Activated naive CD4-positive, alpha-beta T cell treated with anti-CD3 and anti-CD28 coated beads, Interleukin-2, amount 50 U/mL, for 72 hours (primary cell): ENCODE measurements at regions not wholly inside any gene's neighbourhood (a gene's known extent, or its start where the extent isn't known, plus 50 kb on each side); places are given as distances from the start of the nearest gene placed in this dataset.
A peak's percentile ranks its signal among the peaks of the same experiment; 100 is the strongest.

Source experiments
- ATAC-seq, 2 donors: fragments of 150-1000 bp; cut with Tn5 transposase; 2 replicates each; pipeline ENCODE4 v1.10.0; 2021; ENCODE audit warnings: mild to moderate bottlenecking in 2 of 2, moderate library complexity in 2 of 2
- DNase-seq, 2 donors: peaks; one replicate each; pipeline ENCODE4 v3.0.0; 2021 to 2022; ENCODE audit warnings: low spot score in 2 of 2
- H3K27ac Mint-ChIP-seq, 2 donors: one replicate each; pipeline ENCODE4 v1.8.0; 2022; ENCODE audit warnings: mild to moderate bottlenecking in 2 of 2, mixed read lengths in 2 of 2
- H3K36me3 Mint-ChIP-seq, 2 donors: one replicate each; pipeline ENCODE4 v1.8.0; 2022; ENCODE audit warnings: mixed read lengths in 2 of 2
- H3K9me3 Mint-ChIP-seq, 2 donors: one replicate each; pipeline ENCODE4 v1.8.0; 2022; ENCODE audit warnings: mixed read lengths in 2 of 2

- Mint-ChIP-seq H3K27ac (no peak overlapping the region), H3K36me3 (no peaks in the 10 kb centered on the region), H3K9me3 (no peaks in the 10 kb centered on the region)
- ATAC-seq: no peak
- no peak for DNase-seq
Measured at GRCh38 chr9:79928661-79929223, 357.0 kb downstream of the TLE4 start.

DNA sequence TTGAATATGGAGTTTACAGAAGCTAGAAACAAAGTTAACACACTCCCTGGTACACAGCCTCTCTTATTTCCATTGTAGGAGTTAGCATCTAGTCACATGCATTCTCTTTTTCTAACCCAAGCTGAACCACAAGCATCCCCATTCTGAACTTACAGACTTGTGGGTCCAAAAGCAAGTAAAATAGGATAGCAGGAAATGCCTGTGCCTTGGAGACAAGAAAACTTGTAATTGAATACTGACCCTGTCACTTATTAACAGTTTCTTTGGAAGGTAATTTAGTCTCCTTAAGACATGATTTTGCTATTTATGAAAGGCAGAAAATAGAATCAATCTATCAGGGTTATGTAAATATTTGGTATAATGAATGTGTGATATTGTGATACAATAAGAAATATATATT is 353.6 kb downstream of the TLE4 start:
- no peaks in the 10 kb centered on the region for H3K9me3 Mint-ChIP-seq
- ATAC-seq: no peak
- H3K36me3 Mint-ChIP-seq: no peaks in the 10 kb centered on the region
- no peak overlapping the region for H3K27ac Mint-ChIP-seq
- DNase-seq: no peak

- peaks cover 0 to 1% of the 10 kb centered on the region in 2 donors for H3K9me3 Mint-ChIP-seq
- H3K36me3 Mint-ChIP-seq: peaks cover 0 to 4% of the 10 kb centered on the region in 2 donors
- no peak overlapping the region for H3K27ac Mint-ChIP-seq
- DNase-seq: no peak
- ATAC-seq: no peak
Measured at GRCh38 chr9:79924836-79925235, 353.1 kb downstream of the TLE4 start.

DNA sequence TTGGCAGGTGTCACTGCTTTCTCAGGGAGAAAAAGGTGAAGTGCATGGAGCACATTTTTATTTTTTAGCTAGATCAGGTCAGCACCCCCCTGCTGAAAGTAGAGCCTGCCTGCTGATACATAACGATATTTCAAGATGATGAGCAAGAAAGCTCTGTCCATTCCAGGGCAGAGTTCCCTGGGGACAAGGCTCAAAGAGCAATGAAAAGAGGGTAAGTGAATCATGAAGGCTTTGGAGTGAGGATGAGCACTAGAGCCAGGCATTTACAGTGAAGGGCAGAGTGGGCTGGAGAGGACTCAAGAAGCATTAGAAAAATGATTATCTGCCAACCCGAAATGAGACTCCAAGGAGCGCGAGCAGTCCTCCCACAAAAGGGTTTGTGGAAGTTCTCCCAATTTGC is 345.7 kb downstream of the TLE4 start:
- peaks cover 0 to 5% of the 10 kb centered on the region in 2 donors for H3K36me3 Mint-ChIP-seq
- ATAC-seq (no peak), DNase-seq (no peak)
- H3K9me3 Mint-ChIP-seq: peaks cover 0 to 3% of the 10 kb centered on the region in 2 donors
- H3K27ac Mint-ChIP-seq: no peak overlapping the region

DNA sequence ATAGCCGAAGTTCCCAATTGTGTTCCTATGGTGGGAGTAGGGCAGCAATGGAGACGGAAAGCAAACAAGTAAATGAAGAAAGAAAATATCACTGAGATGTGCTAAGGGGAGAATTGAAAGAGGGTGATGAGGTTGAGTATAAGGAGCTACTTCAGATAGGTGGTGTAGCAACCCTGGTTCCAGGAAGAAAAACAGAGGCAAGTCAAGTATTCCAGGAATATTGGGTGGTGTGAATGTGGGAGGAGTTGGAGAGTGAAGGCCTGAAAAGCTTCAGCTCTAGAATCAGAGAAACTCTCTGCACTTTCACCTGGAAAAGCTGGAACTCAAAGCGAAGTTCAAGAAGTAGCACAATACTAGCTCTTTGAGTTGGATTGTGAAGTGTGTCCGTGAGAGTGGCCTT is 342.1 kb downstream of the TLE4 start:
- no peak for ATAC-seq
- no peaks in the 10 kb centered on the region for H3K9me3 Mint-ChIP-seq
- H3K36me3 Mint-ChIP-seq: peaks cover 0 to 5% of the 10 kb centered on the region in 2 donors
- no peak for DNase-seq
- H3K27ac Mint-ChIP-seq: no peak overlapping the region

- no peaks in the 10 kb centered on the region for H3K9me3 Mint-ChIP-seq
- no peak for DNase-seq
Measured at GRCh38 chr9:79912318-79913070, 340.7 kb downstream of the TLE4 start.

DNA sequence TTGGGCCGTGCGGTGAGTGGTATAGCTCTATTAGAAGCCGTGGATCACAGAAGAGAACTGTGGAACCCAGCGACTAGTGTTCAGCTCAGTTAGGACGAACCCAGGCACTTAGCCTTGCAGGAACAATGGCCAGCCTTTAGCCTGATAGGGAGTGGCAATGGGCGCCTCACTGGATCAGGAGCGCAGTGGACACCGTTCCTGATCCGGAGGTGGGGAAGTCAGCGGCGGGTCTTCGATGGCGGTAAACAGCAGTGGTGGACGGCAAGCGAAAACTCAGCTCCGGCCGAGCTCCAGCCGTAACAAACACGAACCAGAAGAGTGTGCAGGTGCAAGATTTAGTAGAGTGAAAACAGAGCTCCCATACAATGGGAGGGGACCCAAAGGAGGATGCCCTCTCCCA is 340.0 kb downstream of the TLE4 start:
- DNase-seq: no peak
- no peak overlapping the region for H3K27ac Mint-ChIP-seq
- ATAC-seq: no peak
- no peaks in the 10 kb centered on the region for H3K9me3 Mint-ChIP-seq
- H3K36me3 Mint-ChIP-seq: peaks cover 0 to 5% of the 10 kb centered on the region in 2 donors

More at GRCh38 chr9:79912318-79913070, 340.7 kb downstream of the TLE4 start:
- Mint-ChIP-seq H3K36me3 (peaks cover 0 to 5% of the 10 kb centered on the region in 2 donors), H3K27ac (no peak overlapping the region)
- ATAC-seq: no peak

DNA sequence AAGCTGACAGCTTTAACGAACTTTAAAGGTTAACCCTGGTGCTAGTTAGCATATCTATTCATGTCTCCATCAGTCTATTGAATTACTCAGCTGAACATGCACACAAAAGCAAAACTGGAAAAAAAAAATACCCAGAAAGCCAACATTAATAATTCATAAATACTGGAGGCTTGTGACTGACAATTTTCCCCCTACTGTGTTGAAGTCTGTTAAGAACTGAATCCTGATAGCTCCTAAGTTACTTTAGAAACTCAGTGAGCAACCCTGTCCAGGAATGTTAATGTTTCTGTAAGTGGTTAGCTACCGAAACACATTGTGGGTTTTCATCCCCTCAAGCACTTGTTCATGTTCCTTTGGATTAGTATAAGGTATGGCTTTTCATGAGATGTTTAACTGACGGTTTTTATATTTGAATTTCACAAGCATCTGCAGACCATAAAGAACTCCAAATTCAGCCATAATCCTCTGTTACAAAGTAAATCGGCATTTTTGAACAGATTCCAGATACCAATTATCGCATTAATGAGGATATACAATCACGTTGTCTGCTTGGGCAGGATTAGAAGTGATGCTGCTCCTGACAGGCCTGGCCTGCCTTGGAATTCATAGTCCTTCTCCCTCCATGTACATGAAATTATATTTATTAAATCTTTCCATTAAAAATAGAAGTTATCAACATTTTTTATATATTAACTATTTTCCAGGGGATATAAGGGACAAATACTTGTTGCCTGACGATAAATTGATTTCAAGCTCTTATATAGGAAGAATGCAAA is 331.2 kb downstream of the TLE4 start:
- H3K9me3 Mint-ChIP-seq: no peaks in the 10 kb centered on the region
- no peak for ATAC-seq
- H3K27ac Mint-ChIP-seq: no peak overlapping the region
- no peak for DNase-seq
- no peaks in the 10 kb centered on the region for H3K36me3 Mint-ChIP-seq

- Mint-ChIP-seq H3K27ac (no peak overlapping the region), H3K36me3 (no peaks in the 10 kb centered on the region), H3K9me3 (no peaks in the 10 kb centered on the region)
- no peak for ATAC-seq
- no peak for DNase-seq
Measured at GRCh38 chr9:79900754-79901153, 329.0 kb downstream of the TLE4 start.

DNA sequence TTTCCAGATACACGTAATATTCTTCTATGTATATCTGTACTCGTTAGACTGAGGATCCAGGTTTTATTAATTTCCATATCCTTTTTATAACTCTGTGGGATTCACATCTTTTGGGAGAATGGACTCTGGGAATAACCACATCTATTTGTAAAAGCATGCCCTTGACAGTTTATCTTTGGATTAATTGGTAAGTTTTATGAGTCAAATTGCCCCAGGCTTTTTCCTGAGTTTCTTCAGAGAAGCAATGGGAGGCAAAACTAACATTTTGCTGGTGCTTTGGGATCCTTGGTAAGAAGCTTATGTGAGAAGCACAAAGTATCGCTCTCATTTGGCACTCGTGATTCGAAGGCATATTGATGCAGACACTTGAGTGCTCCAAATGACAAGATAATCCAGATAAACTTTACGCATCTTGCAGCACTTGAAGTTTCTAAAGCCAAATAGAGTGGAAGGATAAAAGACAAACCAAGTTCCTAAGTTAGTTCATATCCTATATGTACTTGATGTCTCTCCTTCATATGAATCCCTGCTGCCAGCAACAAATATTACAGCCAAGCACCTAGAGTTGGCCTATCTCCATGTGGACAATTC is 324.7 kb downstream of the TLE4 start:
- no peak overlapping the region for H3K27ac Mint-ChIP-seq
- DNase-seq (no peak), ATAC-seq (no peak)
- no peaks in the 10 kb centered on the region for H3K9me3 Mint-ChIP-seq
- H3K36me3 Mint-ChIP-seq: no peaks in the 10 kb centered on the region

DNA sequence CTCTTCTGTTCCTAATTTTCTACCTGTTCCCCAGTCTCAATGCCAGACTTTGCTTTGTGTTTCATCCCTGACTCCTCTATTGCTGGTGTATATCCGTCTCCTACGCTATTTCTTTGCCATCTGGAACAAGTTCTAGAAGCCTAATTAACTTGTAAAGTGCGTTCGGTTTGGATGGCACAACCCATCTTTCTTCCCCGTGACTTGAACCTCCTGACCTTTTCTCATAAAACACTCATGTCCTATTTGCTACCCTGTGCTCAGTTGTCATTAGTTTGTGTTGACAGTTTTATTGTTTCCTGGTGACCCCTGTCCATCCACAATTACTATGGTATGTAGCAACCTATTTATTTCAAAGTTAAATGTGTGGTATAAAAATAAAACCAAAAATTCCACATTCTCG is 323.5 kb downstream of the TLE4 start:
- no peak for ATAC-seq
- no peaks in the 10 kb centered on the region for H3K36me3 Mint-ChIP-seq
- no peaks in the 10 kb centered on the region for H3K9me3 Mint-ChIP-seq
- DNase-seq: no peak
- no peak overlapping the region for H3K27ac Mint-ChIP-seq

- DNase-seq (no peak), ATAC-seq (no peak)
- no peaks in the 10 kb centered on the region for H3K36me3 Mint-ChIP-seq
- no peaks in the 10 kb centered on the region for H3K9me3 Mint-ChIP-seq
- no peak overlapping the region for H3K27ac Mint-ChIP-seq
Measured at GRCh38 chr9:79889369-79889768, 317.6 kb downstream of the TLE4 start.

DNA sequence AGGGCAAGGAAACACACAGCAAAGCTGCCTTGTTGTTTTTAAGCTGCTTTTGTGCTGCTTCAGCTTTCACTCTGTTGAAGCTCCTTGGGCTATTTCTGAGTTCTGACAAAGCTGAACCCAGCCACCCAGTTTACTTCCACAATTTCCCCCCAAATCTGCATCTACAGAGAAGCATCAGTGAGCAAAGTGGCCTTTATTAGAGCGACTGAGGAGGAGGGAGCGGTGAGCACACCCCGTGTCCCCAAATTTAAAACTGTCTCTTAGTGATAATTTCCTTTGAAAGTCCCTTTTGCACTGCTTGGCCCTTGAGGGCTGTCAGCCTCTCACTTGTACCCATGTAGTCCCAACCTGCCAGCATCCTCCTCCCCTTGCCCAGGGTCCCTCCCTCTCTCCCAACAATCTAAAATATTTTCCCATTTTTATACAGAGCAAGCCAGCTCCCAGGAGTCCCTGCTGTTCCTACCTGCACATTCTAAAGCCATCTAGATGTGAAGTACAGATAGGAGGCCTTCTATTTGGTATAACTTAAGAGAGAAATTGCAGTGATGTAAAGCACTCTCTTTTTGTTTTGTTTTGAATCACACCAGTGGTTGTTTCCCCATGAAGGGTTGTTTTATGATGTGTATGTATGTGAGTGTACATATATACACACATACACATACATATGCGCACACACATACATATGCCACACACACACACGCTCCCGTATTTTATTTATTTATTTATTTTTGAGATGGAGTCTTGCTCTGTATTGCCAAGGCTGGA is 313.5 kb downstream of the TLE4 start:
- no peaks in the 10 kb centered on the region for H3K36me3 Mint-ChIP-seq
- H3K9me3 Mint-ChIP-seq: peaks cover 0 to 4% of the 10 kb centered on the region in 2 donors
- no peak overlapping the region for H3K27ac Mint-ChIP-seq
- DNase-seq: no peak
- no peak for ATAC-seq

- no peak overlapping the region for H3K27ac Mint-ChIP-seq
- H3K9me3 Mint-ChIP-seq: peaks cover 0 to 4% of the 10 kb centered on the region in 2 donors
- ATAC-seq (no peak), DNase-seq (no peak)
- no peaks in the 10 kb centered on the region for H3K36me3 Mint-ChIP-seq
Measured at GRCh38 chr9:79884546-79884945, 312.8 kb downstream of the TLE4 start.

- ATAC-seq (peak; percentile 37 to 75), DNase-seq (no peak)
- no peaks in the 10 kb centered on the region for H3K36me3 Mint-ChIP-seq
- H3K9me3 Mint-ChIP-seq: peaks cover 4 to 9% of the 10 kb centered on the region in 2 donors
- no peak overlapping the region for H3K27ac Mint-ChIP-seq
Measured at GRCh38 chr9:79883073-79883645, 311.4 kb downstream of the TLE4 start.

DNA sequence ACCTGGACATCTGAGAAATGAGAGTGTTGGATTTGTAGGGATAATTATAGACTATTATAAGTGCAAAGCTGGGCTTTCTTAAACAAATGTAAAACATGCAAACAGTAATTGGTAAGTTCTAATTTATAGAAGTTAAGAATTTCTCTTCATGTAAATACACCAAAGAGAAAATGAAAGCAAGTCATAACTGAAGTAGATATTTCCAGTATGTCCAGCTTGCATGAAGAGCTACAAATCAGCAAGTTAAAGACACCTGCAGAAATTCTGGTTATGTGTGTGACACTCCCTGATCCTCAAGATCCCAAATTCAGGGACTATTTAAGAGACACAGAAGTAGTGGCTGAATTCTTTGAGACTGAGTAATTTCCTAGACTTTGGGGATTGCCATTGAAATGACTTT is 308.9 kb downstream of the TLE4 start:
- no peak for DNase-seq
- no peak for ATAC-seq
- peaks cover 4 to 9% of the 10 kb centered on the region in 2 donors for H3K9me3 Mint-ChIP-seq
- H3K36me3 Mint-ChIP-seq: no peaks in the 10 kb centered on the region
- no peak overlapping the region for H3K27ac Mint-ChIP-seq
